ENCODE measurements at regions not wholly inside any gene's neighbourhood (a gene's known extent, or its start where the extent isn't known, plus 50 kb on each side); places are given as distances from the start of the nearest gene placed in this dataset.

DNA sequence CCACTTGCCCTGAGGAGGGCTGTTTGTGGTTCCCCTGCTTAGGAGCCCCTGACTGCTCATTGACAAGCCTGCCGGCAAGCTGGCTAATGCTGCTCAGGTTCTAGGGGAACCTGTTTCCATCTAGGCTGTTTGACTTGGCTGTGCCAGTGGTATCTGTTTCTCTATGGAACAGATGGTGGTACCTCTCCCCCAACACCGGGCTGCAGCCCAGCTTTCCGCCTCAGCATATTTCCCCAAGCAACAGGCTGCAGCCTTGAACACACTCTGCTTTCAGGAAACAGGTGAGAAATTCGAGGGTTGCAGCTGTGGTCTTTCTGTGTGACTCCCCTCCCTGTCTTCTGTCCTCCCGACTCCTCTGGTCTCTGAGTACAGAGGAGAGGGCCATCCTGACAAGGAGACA lies 132.3 kb downstream of the TMEM132E start:
- no peak for DNase-seq (ENCODE audit: low read depth in 2 of 2)

DNA sequence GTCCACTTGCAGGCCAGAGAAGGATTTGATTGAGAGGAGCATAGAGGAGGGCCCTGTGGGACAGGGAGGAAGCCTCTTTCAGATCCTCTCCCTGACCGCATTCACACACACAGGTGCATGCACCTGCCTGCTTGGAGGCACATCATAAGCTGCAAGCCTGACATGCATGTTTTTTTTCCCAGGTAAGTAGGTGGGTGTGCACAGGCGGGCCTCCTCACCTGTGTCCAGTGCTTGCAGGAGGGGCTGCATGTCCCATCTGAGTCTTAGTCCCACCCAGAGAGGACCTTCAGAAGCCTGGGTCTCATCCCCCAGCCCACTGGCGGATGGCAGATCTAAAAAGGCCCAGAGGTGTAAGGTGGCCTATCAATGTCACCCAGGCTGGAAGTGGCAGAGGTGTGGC lies 130.8 kb downstream of the TMEM132E start:
- no peak for DNase-seq (ENCODE audit: low read depth in 2 of 2)

DNA sequence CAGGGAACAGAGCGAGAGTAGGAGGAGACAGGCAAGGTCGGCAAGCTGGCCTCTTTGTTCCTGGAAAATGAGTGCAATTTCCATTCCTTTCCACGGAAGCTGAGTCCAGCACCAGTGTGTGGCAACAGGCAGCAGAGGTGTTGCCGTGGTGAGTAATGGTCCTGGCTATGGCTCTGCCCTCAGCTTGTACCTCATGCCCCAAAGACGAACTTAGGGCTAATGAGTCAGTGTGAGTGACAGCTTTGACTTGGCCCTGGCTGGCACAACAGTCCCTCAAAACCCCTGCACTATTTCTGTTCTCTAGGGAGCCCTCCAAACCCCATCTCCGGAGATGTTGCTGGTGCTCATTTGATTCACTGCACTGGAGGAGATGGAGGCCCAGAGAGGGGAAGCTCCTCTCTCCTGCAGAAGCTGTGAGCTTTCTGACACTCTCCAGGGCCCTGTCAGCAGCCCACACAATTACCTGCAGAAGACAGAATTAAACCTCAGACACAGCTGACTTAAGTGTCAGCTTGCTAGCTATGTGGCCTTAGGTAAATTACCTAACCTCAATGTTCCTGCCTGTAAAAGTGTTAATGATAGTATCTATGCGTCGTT lies 129.9 kb downstream of the TMEM132E start:
- DNase-seq (ENCODE audit: low read depth in 2 of 2): no peak

DNA sequence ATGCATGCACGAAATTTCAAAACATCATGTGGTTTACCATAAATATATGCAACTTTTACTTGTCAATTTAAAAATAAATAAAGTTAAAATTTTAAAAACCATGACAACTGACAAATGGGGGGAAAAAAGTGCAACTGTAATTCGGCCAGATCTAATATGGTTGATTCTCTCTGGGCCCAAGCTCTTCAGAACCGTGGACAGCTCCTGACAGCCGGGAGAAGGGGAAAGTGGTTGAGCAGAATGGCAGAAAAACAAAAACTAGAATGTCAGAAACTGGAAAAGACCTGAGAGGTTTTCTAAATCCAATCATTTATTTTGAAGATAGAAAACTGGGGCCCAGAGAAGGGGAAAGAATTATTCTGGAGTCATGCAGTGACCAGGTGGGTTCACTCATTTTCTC lies 126.6 kb downstream of the TMEM132E start:
- no peak for DNase-seq (ENCODE audit: low read depth in 2 of 2)

DNA sequence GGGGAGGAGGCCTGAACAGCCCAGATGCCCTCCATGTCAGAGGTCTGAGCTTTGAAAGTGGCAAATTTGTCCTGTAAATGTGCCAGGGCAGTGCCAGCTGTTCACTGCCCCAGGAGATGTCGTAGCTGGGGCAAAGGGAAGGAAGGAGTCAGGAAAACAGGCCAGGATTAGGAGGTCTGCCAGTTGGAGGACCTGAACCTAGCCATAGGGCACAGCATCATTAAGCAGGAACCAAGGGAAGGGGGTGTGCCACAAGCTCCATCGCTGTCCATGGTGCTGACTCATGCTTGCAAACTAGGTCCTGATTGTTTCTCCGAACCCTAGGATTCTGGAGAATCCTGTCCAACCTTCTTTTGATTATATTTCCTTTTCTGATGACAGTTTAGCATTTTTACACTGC lies 124.2 kb downstream of the TMEM132E start:
- DNase-seq (ENCODE audit: low read depth in 2 of 2): peak in 1 of 2 experiments; percentile 15

DNA sequence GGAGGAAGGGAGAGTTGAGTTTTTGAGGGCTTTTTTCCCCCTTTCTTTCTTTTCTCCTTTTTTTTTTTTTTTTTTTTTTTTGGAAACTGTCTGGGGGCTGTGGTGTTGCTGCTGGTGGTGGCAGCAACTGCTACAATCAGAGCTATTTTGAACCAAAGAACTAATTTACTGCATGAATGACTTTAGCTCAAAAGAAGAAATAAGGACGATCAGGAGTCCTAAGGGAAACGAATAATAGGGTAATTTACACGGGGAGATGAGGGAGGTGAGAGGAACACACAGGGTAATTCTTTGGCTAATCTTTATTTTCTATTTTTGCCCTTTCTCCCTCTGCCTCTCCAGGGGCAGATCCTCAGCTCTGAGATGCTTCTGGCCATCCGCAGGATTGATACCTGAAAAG lies 119.8 kb downstream of the TMEM132E start:
- DNase-seq (ENCODE audit: low read depth in 2 of 2): no peak

DNA sequence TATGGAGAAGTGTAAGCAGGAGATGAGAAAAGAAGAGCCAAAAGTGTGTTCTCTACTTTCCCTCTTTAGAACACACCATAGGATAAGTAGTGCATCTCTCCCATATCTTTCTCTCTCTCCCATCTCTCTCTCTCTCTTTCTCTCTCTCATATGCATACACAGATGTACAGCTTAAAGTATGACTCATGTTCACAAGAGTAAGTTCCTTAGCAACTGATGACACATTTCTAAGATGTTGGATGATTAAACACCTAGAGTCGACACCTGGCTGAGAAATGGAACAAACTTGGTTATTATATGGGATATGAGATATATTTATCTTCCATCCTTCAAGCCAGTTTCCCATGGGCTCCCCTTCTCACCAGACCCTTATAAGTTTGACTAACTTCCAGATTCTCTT lies 113.5 kb downstream of the TMEM132E start:
- no peak for DNase-seq (ENCODE audit: low read depth in 2 of 2)

All from stimulated activated CD4-positive, alpha-beta T cell treated with anti-CD3 and anti-CD28 coated beads, Interleukin-12 subunit alpha, Interleukin-12 subunit beta, amount 100 ng/mL, for 24 hours (primary cell).